Natural killer cell treated with Interleukin-12 subunit alpha and Interleukin-12 subunit beta and Interleukin-15 and Interleukin-18, amount 100 ng/mL, for 72 hours (primary cell): ENCODE measurements at regions not wholly inside any gene's neighbourhood (a gene's known extent, or its start where the extent isn't known, plus 50 kb on each side); places are given as distances from the start of the nearest gene placed in this dataset.

Experiments used
- ATAC-seq, 2 donors: fragments of 150-1000 bp; cut with Tn5 transposase in 1 of 2; sonication (Bioruptor Pico), chemical (Tn5 transposase) in 1 of 2; 2 replicates each; pipeline ENCODE4 v1.10.0; 2021
- DNase-seq: peaks from one replicate; pipeline ENCODE4 v3.0.0; 2022; ENCODE audit warnings: low spot score
- H3K27ac Mint-ChIP-seq, 2 donors: 1 replicate in 1 of 2; 2 replicates in 1 of 2; pipeline ENCODE4 v1.8.0; 2022; ENCODE audit warnings: mixed read lengths in 2 of 2, mild to moderate bottlenecking in 1 of 2, moderate library complexity in 1 of 2
- H3K27me3 Mint-ChIP-seq, 2 donors: 1 replicate in 1 of 2; 2 replicates in 1 of 2; pipeline ENCODE4 v1.8.0; 2022; ENCODE audit warnings: mixed read lengths in 2 of 2
- H3K36me3 Mint-ChIP-seq: one replicate; pipeline ENCODE4 v1.8.0; 2022; ENCODE audit warnings: mixed read lengths
- H3K4me1 Mint-ChIP-seq, 2 donors: 1 replicate in 1 of 2; 2 replicates in 1 of 2; pipeline ENCODE4 v1.8.0; 2022; ENCODE audit warnings: low read depth in 2 of 2, mixed read lengths in 2 of 2, mild to moderate bottlenecking in 1 of 2
- H3K4me3 Mint-ChIP-seq: one replicate; pipeline ENCODE4 v1.8.0; 2022; ENCODE audit warnings: mixed read lengths
- H3K9me3 Mint-ChIP-seq: 2 replicates; pipeline ENCODE4 v1.8.0; 2022; ENCODE audit warnings: mixed read lengths

- DNase-seq (no peak), ATAC-seq (no peak)
- Mint-ChIP-seq H3K27ac (no peak overlapping the region), H3K9me3 (peaks cover 13% of the 10 kb centered on the region), H3K27me3 (no peaks in the 10 kb centered on the region), H3K4me3 (no peak overlapping the region), H3K36me3 (peaks cover 6% of the 10 kb centered on the region), H3K4me1 (no peaks in the 10 kb centered on the region)
These were observed 1541.2 kb downstream of the SLITRK1 start for GRCh38 chr13:82341116-82341515.

- ATAC-seq (no peak), DNase-seq (no peak)
- H3K4me1 Mint-ChIP-seq = no peaks in the 10 kb centered on the region
- no peak overlapping the region for H3K4me3 Mint-ChIP-seq
- peaks cover 6% of the 10 kb centered on the region for H3K9me3 Mint-ChIP-seq
- no peaks in the 10 kb centered on the region for H3K27me3 Mint-ChIP-seq
- no peak overlapping the region for H3K27ac Mint-ChIP-seq
- H3K36me3 Mint-ChIP-seq = no peaks in the 10 kb centered on the region
These were observed 1551.8 kb downstream of the SLITRK1 start for GRCh38 chr13:82330499-82330898.

GRCh38 chr13:82323101-82323500 is 1559.2 kb downstream of the SLITRK1 start:
- H3K36me3 Mint-ChIP-seq = peaks cover 5% of the 10 kb centered on the region
- no peak overlapping the region for H3K4me3 Mint-ChIP-seq
- H3K27ac Mint-ChIP-seq = no peak overlapping the region
- no peaks in the 10 kb centered on the region for H3K27me3 Mint-ChIP-seq
- H3K9me3 Mint-ChIP-seq = peaks cover 27% of the 10 kb centered on the region
- DNase-seq (no peak), ATAC-seq (no peak)
- H3K4me1 Mint-ChIP-seq = no peaks in the 10 kb centered on the region

- Mint-ChIP-seq H3K9me3 (peaks cover 16% of the 10 kb centered on the region), H3K4me1 (no peaks in the 10 kb centered on the region), H3K4me3 (no peak overlapping the region), H3K27me3 (no peaks in the 10 kb centered on the region), H3K27ac (no peak overlapping the region), H3K36me3 (no peaks in the 10 kb centered on the region)
- no peak for ATAC-seq
- DNase-seq = no peak
These were observed 1576.7 kb downstream of the SLITRK1 start for GRCh38 chr13:82305588-82305987.

GRCh38 chr13:82298106-82298505 is 1584.2 kb downstream of the SLITRK1 start:
- Mint-ChIP-seq H3K4me3 (no peak overlapping the region), H3K36me3 (no peaks in the 10 kb centered on the region), H3K9me3 (peaks cover 20% of the 10 kb centered on the region), H3K27ac (no peak overlapping the region), H3K4me1 (no peaks in the 10 kb centered on the region), H3K27me3 (no peaks in the 10 kb centered on the region)
- no peak for DNase-seq
- no peak for ATAC-seq

GRCh38 chr13:82294226-82294625 is 1588.0 kb downstream of the SLITRK1 start:
- no peaks in the 10 kb centered on the region for H3K4me1 Mint-ChIP-seq
- H3K27ac Mint-ChIP-seq = no peak overlapping the region
- no peak for ATAC-seq
- H3K4me3 Mint-ChIP-seq = no peak overlapping the region
- H3K27me3 Mint-ChIP-seq = no peaks in the 10 kb centered on the region
- H3K36me3 Mint-ChIP-seq = no peaks in the 10 kb centered on the region
- H3K9me3 Mint-ChIP-seq = peaks cover 12% of the 10 kb centered on the region
- no peak for DNase-seq

GRCh38 chr13:82292334-82292733 is 1589.9 kb downstream of the SLITRK1 start:
- Mint-ChIP-seq H3K4me1 (no peaks in the 10 kb centered on the region), H3K4me3 (no peak overlapping the region), H3K27me3 (no peaks in the 10 kb centered on the region), H3K36me3 (no peaks in the 10 kb centered on the region), H3K27ac (no peak overlapping the region), H3K9me3 (peaks cover 14% of the 10 kb centered on the region)
- DNase-seq (no peak), ATAC-seq (no peak)

- Mint-ChIP-seq H3K4me1 (no peaks in the 10 kb centered on the region), H3K27ac (no peak overlapping the region), H3K27me3 (no peaks in the 10 kb centered on the region), H3K9me3 (peaks cover 14% of the 10 kb centered on the region), H3K36me3 (no peaks in the 10 kb centered on the region), H3K4me3 (no peak overlapping the region)
- ATAC-seq (no peak), DNase-seq (no peak)
These were observed 1590.4 kb downstream of the SLITRK1 start for GRCh38 chr13:82291852-82292251.

- no peak for DNase-seq
- no peak for ATAC-seq
- H3K27me3 Mint-ChIP-seq = no peaks in the 10 kb centered on the region
- peaks cover 9% of the 10 kb centered on the region for H3K9me3 Mint-ChIP-seq
- H3K27ac Mint-ChIP-seq = no peak overlapping the region
- H3K4me3 Mint-ChIP-seq = no peak overlapping the region
- H3K36me3 Mint-ChIP-seq = no peaks in the 10 kb centered on the region
- H3K4me1 Mint-ChIP-seq = no peaks in the 10 kb centered on the region
These were observed 1606.6 kb downstream of the SLITRK1 start for GRCh38 chr13:82275644-82276043.

GRCh38 chr13:82259284-82259683 is 1623.0 kb downstream of the SLITRK1 start:
- DNase-seq = no peak
- Mint-ChIP-seq H3K27me3 (no peaks in the 10 kb centered on the region), H3K27ac (no peak overlapping the region), H3K4me3 (no peak overlapping the region), H3K9me3 (peaks cover 13% of the 10 kb centered on the region), H3K36me3 (no peaks in the 10 kb centered on the region), H3K4me1 (no peaks in the 10 kb centered on the region)
- no peak for ATAC-seq

- no peak overlapping the region for H3K27ac Mint-ChIP-seq
- H3K27me3 Mint-ChIP-seq = no peaks in the 10 kb centered on the region
- no peaks in the 10 kb centered on the region for H3K4me1 Mint-ChIP-seq
- no peaks in the 10 kb centered on the region for H3K36me3 Mint-ChIP-seq
- peaks cover 13% of the 10 kb centered on the region for H3K9me3 Mint-ChIP-seq
- no peak overlapping the region for H3K4me3 Mint-ChIP-seq
- no peak for ATAC-seq
- no peak for DNase-seq
These were observed 1624.3 kb downstream of the SLITRK1 start for GRCh38 chr13:82257790-82258507.

- Mint-ChIP-seq H3K4me3 (no peak overlapping the region), H3K27me3 (no peaks in the 10 kb centered on the region), H3K36me3 (no peaks in the 10 kb centered on the region), H3K4me1 (no peaks in the 10 kb centered on the region), H3K27ac (no peak overlapping the region), H3K9me3 (peaks cover 27% of the 10 kb centered on the region)
- ATAC-seq = no peak
- DNase-seq = no peak
These were observed 1633.5 kb downstream of the SLITRK1 start for GRCh38 chr13:82248762-82249161.

- Mint-ChIP-seq H3K4me1 (no peaks in the 10 kb centered on the region), H3K4me3 (no peak overlapping the region), H3K27ac (no peak overlapping the region), H3K36me3 (no peaks in the 10 kb centered on the region), H3K27me3 (no peaks in the 10 kb centered on the region), H3K9me3 (peaks cover 15% of the 10 kb centered on the region)
- no peak for DNase-seq
- ATAC-seq = no peak
These were observed 1636.4 kb downstream of the SLITRK1 start for GRCh38 chr13:82245860-82246259.

- no peak overlapping the region for H3K27ac Mint-ChIP-seq
- ATAC-seq (no peak), DNase-seq (no peak)
- H3K36me3 Mint-ChIP-seq = no peaks in the 10 kb centered on the region
- no peaks in the 10 kb centered on the region for H3K9me3 Mint-ChIP-seq
- H3K27me3 Mint-ChIP-seq = no peaks in the 10 kb centered on the region
- H3K4me1 Mint-ChIP-seq = no peaks in the 10 kb centered on the region
- no peak overlapping the region for H3K4me3 Mint-ChIP-seq
These were observed 1657.5 kb downstream of the SLITRK1 start for GRCh38 chr13:82224806-82225205.

GRCh38 chr13:82221621-82222020 is 1660.7 kb downstream of the SLITRK1 start:
- DNase-seq = no peak
- H3K27ac Mint-ChIP-seq = no peak overlapping the region
- H3K9me3 Mint-ChIP-seq = peaks cover under 1% of the 10 kb centered on the region
- no peak for ATAC-seq
- no peaks in the 10 kb centered on the region for H3K4me1 Mint-ChIP-seq
- H3K4me3 Mint-ChIP-seq = no peak overlapping the region
- no peaks in the 10 kb centered on the region for H3K27me3 Mint-ChIP-seq
- H3K36me3 Mint-ChIP-seq = no peaks in the 10 kb centered on the region
